Brain microvascular endothelial cell (primary cell): ENCODE measurements at regions not wholly inside any gene's neighbourhood (a gene's known extent, or its start where the extent isn't known, plus 50 kb on each side); places are given as distances from the start of the nearest gene placed in this dataset.

Source experiments
- DNase-seq: peaks from one replicate; pipeline ENCODE4 v3.0.0-alpha.2; 2020
- H3K27ac ChIP-seq: fragments of 250-450 bp; sonication (Bioruptor Pico); 2 replicates; pipeline ENCODE4 v1.5.1; 2020; ENCODE audit warnings: mild to moderate bottlenecking, moderate library complexity
- H3K27me3 ChIP-seq: fragments of 250-450 bp; sonication (Bioruptor Pico); replicated peaks from 2 replicates; pipeline ENCODE4 v1.5.1; 2020; ENCODE audit warnings: mild to moderate bottlenecking
- H3K36me3 ChIP-seq: fragments of 250-450 bp; sonication (Bioruptor Pico); replicated peaks from 2 replicates; pipeline ENCODE4 v1.5.1; 2020; ENCODE audit warnings: mild to moderate bottlenecking
- H3K4me3 ChIP-seq: 2 replicates; pipeline ENCODE4 v1.5.1; 2011; ENCODE audit warnings: low read depth, mild to moderate bottlenecking, control low read depth, low read length, moderate library complexity
- in situ Hi-C: cut with HindIII; loops from 2 replicates; pipeline ENCODE4 v1.10.0; 2017; ENCODE audit warnings: low sequenced_read_pairs, low pct_ligation_motif_present
- TF ChIP-seq, protein P1 (sequence below): IDR thresholded peaks from 2 replicates; pipeline ENCODE4 v1.5.1; 2011; ENCODE audit warnings: low read depth, mild to moderate bottlenecking, moderate library complexity, low read length, control low read depth, inconsistent platforms; ENCODE audit errors: missing control alignments

DNA sequence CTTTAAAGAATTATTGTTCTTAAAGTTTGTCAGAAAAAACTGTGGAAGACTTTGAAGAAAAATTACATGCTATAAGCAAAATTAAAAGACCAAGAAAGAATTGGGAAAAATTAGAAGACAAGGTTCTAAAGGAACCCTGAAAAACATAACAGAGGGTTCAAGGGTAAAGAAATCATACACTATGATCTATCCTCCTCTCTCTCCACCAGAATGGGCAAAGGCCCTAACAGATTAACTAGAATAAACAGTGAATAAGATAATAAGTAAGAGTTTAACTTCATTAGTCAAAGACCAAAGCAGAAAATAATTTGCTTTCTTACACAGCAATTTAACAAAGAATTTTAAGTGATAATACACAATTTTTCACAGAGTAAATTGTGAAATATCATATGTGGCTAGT, 201.2 kb upstream of the PDE10A start:
- no peak for DNase-seq
- Histone ChIP-seq H3K27me3 (no peaks in the 10 kb centered on the region), H3K4me3 (no peak overlapping the region), H3K36me3 (no peaks in the 10 kb centered on the region), H3K27ac (no peak overlapping the region)
- TF ChIP-seq, protein P1, sequence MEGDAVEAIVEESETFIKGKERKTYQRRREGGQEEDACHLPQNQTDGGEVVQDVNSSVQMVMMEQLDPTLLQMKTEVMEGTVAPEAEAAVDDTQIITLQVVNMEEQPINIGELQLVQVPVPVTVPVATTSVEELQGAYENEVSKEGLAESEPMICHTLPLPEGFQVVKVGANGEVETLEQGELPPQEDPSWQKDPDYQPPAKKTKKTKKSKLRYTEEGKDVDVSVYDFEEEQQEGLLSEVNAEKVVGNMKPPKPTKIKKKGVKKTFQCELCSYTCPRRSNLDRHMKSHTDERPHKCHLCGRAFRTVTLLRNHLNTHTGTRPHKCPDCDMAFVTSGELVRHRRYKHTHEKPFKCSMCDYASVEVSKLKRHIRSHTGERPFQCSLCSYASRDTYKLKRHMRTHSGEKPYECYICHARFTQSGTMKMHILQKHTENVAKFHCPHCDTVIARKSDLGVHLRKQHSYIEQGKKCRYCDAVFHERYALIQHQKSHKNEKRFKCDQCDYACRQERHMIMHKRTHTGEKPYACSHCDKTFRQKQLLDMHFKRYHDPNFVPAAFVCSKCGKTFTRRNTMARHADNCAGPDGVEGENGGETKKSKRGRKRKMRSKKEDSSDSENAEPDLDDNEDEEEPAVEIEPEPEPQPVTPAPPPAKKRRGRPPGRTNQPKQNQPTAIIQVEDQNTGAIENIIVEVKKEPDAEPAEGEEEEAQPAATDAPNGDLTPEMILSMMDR: no peak
- in situ Hi-C loops: no loop called here

DNA sequence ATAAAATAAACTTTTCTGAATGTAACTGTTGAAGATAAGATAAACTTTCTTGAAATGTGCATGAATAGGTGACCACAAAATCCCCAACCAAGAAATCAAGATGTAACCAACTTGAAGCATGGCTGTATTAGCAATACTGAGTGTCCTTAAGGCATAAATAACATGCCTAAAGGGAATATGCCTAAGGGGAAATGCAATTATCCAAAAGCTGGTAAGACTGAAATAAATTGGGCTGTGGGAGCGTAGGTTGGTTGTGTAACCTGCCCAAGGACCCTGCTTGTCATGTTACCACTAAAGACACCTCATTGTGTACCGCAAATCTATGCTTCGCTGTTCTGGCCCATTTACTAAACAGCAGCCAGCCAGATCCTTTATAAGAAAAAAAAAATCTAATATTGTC, 200.8 kb upstream of the PDE10A start:
- DNase-seq: no peak
- no peaks in the 10 kb centered on the region for H3K27me3 ChIP-seq
- no peaks in the 10 kb centered on the region for H3K36me3 ChIP-seq
- no peak overlapping the region for H3K4me3 ChIP-seq
- TF ChIP-seq, protein P1: no peak
- no peak overlapping the region for H3K27ac ChIP-seq
- in situ Hi-C loops: no loop called here

DNA sequence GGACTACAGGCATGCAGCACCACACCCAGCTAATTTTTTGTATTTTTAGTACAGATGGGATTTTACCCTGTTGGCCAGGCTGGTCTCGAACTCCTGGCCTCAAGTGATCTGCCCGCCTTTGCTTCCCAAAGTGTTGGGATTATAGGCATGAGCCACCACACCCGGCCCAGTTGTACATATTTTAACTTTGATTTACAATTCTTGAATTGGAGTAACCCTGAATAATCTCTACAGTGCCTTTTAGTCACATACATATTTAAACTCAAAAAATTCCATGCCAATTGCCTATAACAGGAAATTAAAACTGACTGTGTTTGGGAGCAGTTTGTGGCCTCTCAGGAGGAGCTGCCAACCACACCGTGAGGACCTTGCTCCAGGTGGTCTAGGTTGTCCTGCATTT, 199.8 kb upstream of the PDE10A start:
- no peak overlapping the region for H3K27ac ChIP-seq
- no peak overlapping the region for H3K4me3 ChIP-seq
- no peaks in the 10 kb centered on the region for H3K36me3 ChIP-seq
- no peak for DNase-seq
- in situ Hi-C loops: no loop called here
- no peaks in the 10 kb centered on the region for H3K27me3 ChIP-seq
- TF ChIP-seq, protein P1: no peak

DNA sequence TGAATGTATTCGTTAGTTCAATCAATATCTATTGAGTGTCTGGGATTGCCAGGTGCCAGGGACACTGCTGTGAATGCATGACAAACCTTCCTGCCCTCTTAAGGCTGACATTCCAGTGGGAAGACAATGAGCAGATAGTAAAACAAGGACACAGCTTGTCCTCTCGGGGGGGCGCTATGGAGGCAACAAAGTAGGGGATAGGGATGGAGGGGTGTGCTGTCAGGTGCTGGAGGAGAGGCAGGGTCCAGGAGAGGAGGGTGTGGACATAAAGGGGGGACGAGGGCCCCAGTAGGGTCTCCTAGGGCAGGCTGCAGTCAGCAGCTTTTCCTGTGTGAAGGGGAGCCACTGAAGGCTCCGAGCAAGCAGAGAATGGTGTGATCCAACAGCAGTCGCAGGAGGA, 198.2 kb upstream of the PDE10A start:
- Histone ChIP-seq H3K4me3 (no peak overlapping the region), H3K36me3 (no peaks in the 10 kb centered on the region), H3K27ac (no peak overlapping the region), H3K27me3 (no peaks in the 10 kb centered on the region)
- TF ChIP-seq, protein P1: no peak
- in situ Hi-C loops: no loop called here
- no peak for DNase-seq

DNA sequence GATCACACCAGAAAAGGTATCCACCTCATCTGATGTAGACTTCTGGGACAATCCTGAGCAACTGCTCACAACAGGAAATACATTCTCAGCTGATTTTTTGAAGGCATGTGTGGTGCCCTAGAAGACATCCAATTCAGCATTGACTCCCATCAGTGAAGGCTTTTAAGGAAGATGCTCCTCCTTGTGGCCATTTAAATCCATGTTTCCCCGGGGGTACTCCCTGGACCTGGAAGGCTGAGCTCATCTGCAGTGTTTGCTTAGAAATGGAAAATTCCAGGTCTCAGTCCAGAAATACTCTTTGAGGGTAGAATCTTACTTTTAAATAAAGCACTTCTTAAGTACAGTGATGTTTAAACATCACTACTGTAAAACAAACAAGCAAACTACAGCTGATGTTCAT, 195.5 kb upstream of the PDE10A start:
- no peak overlapping the region for H3K27ac ChIP-seq
- DNase-seq: peak; percentile 36
- in situ Hi-C loops: no loop called here
- TF ChIP-seq, protein P1: peak; percentile 29
- H3K4me3 ChIP-seq: no peak overlapping the region
- peaks cover 17% of the 10 kb centered on the region for H3K27me3 ChIP-seq
- H3K36me3 ChIP-seq: no peaks in the 10 kb centered on the region

DNA sequence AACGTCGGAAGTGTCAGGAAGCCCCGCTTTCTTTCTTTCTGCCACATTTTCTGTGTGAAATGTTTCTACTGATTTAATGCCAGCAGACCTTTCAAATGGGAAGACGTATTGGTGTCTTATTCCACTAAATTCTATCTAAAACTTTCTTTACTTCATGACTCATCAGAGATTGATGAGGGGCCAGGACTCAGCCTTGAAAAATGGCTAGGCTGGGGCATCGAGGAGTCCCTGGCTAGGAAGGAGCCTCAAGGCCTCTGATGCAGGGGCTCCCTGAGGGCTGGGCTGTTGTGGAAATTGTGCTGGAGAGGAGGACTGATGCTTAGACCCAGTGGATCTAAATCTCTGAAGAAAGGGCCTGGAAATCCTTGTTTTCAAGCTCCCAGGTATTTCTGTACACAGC, 192.8 kb upstream of the PDE10A start:
- in situ Hi-C loops: no loop called here
- H3K27ac ChIP-seq: no peak overlapping the region
- no peaks in the 10 kb centered on the region for H3K36me3 ChIP-seq
- peaks cover 22% of the 10 kb centered on the region for H3K27me3 ChIP-seq
- no peak overlapping the region for H3K4me3 ChIP-seq
- TF ChIP-seq, protein P1: no peak
- DNase-seq: no peak
